NB4 (cell line): ENCODE measurements at regions not wholly inside any gene's neighbourhood (a gene's known extent, or its start where the extent isn't known, plus 50 kb on each side); places are given as distances from the start of the nearest gene placed in this dataset.
"Not testable (repeated sequence)": the region's sequence is repeated elsewhere in the genome, so short reads cannot be mapped to it uniquely, and the experiment has no call there.

Experiments
- DNase-seq: peaks from one replicate; pipeline ENCODE4 v3.0.0; 2010; ENCODE audit warnings: low read depth
- H3K4me3 ChIP-seq: one replicate; pipeline ENCODE4 v1.5.1; 2011; ENCODE audit warnings: mild to moderate bottlenecking, low read depth, low read length, moderate library complexity
- CTCF ChIP-seq: IDR thresholded peaks from one replicate; pipeline ENCODE4 v1.5.1; 2012; ENCODE audit warnings: low read depth, low read length
- MYC ChIP-seq: IDR thresholded peaks from 2 replicates; pipeline ENCODE4 v1.6.1; 2011; ENCODE audit warnings: low read depth, low read length
- POLR2A ChIP-seq: IDR thresholded peaks from 2 replicates; pipeline ENCODE4 v1.6.1; 2011; ENCODE audit warnings: mild to moderate bottlenecking; ENCODE audit not compliant: insufficient read length; ENCODE audit errors: extremely low read depth
- TF ChIP-seq, protein P1 (sequence below): IDR thresholded peaks from 2 replicates; pipeline ENCODE4 v1.6.1; 2011; ENCODE audit warnings: low read depth, low read length

GRCh38 chr15:62517541-62517940, 352.5 kb upstream of the C2CD4B start:
- no peak for DNase-seq

DNA sequence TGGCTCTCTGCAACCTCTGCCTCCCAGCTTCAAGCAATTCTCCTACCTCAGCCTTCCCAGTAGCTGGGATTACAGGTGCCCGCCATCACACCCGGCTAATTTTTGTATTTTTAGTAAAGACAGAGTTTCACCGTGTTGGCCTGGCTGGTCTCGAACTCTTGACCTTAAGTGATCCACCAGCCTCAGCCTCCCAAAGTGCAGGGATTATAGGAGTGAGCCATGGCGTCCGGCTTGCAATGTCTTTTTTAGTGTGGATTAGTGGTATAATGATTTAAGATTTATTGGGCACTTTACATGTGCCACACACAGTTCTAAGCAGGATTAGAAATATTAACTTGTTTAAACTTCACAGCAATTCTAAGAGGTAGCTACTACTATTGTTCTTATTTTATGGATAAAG, 353.6 kb upstream of the C2CD4B start:
- DNase-seq, H3K4me3 ChIP-seq: not testable (repeated sequence)

More at GRCh38 chr15:62517541-62517940, 352.5 kb upstream of the C2CD4B start:
- H3K4me3 ChIP-seq: no peak overlapping the region
- TF ChIP-seq POLR2A (no peak), MYC (no peak), CTCF (no peak)
- TF ChIP-seq, protein P1, sequence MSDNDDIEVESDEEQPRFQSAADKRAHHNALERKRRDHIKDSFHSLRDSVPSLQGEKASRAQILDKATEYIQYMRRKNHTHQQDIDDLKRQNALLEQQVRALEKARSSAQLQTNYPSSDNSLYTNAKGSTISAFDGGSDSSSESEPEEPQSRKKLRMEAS: no peak

DNA sequence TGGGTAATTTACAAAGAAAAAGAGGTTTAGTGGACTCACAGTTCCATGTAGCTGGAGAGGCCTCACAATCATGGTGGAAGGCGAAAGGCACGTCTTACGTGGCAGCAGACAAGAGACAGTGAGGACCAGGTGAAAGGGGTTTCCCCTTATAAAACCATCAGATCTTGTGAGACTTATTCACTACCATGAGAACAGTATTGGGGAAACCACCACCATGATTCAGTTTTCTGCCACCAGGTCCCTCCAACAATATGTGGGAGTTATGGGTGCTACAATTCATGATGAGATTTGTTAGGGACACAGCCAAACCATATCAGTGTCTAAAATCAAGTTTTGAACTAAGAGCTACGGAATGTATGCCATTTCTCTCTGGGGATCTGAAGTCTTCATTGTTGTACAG, 354.8 kb upstream of the C2CD4B start:
- no peak for DNase-seq
- TF ChIP-seq CTCF (no peak), POLR2A (no peak)
- TF ChIP-seq, protein P1: no peak

GRCh38 chr15:62520887-62521286, 355.8 kb upstream of the C2CD4B start:
- H3K4me3 ChIP-seq: no peak overlapping the region
- no peak for DNase-seq
- no peak for TF ChIP-seq MYC
- TF ChIP-seq POLR2A: no peak
- TF ChIP-seq, protein P1: no peak
- TF ChIP-seq CTCF: no peak

More for the DNA sequence above, 354.8 kb upstream of the C2CD4B start:
- H3K4me3 ChIP-seq: no peak overlapping the region

DNA sequence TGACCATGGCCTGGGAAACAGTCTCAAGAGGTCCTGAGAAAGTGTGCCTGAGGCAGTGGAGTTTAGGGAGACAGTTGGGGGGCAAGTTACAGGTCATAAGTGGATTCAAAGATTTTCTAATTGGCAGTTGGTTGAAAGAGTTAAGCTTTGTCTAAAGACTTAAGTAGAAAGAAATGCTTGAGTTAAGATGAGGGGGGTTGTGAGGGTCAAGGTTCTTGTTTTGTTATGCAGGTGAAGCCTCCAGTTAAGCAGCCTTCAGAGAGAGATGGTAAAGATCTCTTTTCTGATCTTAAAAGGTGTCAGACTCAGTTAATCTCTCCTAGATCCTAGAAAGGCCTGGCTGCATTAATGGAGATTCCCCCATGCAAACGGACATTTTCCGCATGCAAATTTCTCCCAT, 356.3 kb upstream of the C2CD4B start:
- no peak for DNase-seq
- H3K4me3 ChIP-seq: no peak overlapping the region

GRCh38 chr15:62524848-62525247, 359.8 kb upstream of the C2CD4B start:
- no peak for DNase-seq
- TF ChIP-seq POLR2A (no peak), CTCF (no peak), MYC (no peak)
- TF ChIP-seq, protein P1: no peak
- H3K4me3 ChIP-seq: no peak overlapping the region

More for the DNA sequence above, 356.3 kb upstream of the C2CD4B start:
- no peak for TF ChIP-seq CTCF
- TF ChIP-seq MYC: no peak
- TF ChIP-seq POLR2A: no peak
- TF ChIP-seq, protein P1: no peak
